ENCODE measurements at regions not wholly inside any gene's neighbourhood (a gene's known extent, or its start where the extent isn't known, plus 50 kb on each side); places are given as distances from the start of the nearest gene placed in this dataset.
A peak's percentile ranks its signal among the peaks of the same experiment; 100 is the strongest.

- no peak for DNase-seq (ENCODE audit: low read depth)
- Histone ChIP-seq H3K27me3 (ENCODE audit: control insufficient read depth, insufficient read depth, low read length) (no peaks in the 10 kb centered on the region), H3K36me3 (ENCODE audit: control insufficient read depth, insufficient read depth, low read length) (no peaks in the 10 kb centered on the region), H3K4me3 (ENCODE audit: low read depth, low read length) (no peak overlapping the region)
- no peak for TF ChIP-seq CTCF (IDR thresholded peaks at IDR 0.05; ENCODE audit: insufficient read depth, low read length, poor library complexity, severe bottlenecking)
These were observed 300.3 kb downstream of the SMOC2 start for GRCh38 chr6:168741305-168741704.

- no peak overlapping the region for H3K4me3 ChIP-seq (ENCODE audit: low read depth, low read length)
- DNase-seq (ENCODE audit: low read depth): no peak
- no peaks in the 10 kb centered on the region for H3K27me3 ChIP-seq (ENCODE audit: control insufficient read depth, insufficient read depth, low read length)
- TF ChIP-seq CTCF (IDR thresholded peaks at IDR 0.05; ENCODE audit: insufficient read depth, low read length, poor library complexity, severe bottlenecking): no peak
- H3K36me3 ChIP-seq (ENCODE audit: control insufficient read depth, insufficient read depth, low read length): no peaks in the 10 kb centered on the region
These were observed 298.4 kb downstream of the SMOC2 start for GRCh38 chr6:168739381-168739780.

DNA sequence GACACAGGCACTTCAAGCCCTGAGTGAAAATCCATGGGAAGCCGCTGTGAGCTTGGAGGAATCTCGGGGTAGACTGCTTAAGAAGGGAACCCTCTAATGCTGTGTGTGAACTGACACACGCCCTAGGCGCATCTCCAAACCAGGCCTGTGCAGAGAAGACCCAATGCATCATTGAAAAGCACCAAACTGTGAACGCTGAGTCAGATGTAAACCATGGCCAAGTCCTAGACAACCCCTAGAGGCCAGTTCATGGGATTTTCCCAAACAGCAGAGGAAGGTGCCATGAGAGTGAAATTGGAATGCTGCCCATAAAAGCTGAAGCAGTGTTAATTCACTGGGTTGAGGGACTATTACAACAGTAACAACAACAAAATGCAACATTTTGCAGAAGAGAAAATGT lies 296.5 kb downstream of the SMOC2 start:
- Histone ChIP-seq H3K4me3 (ENCODE audit: low read depth, low read length) (no peak overlapping the region), H3K36me3 (ENCODE audit: control insufficient read depth, insufficient read depth, low read length) (no peaks in the 10 kb centered on the region), H3K27me3 (ENCODE audit: control insufficient read depth, insufficient read depth, low read length) (no peaks in the 10 kb centered on the region)
- peak; percentile 5 for DNase-seq (ENCODE audit: low read depth)
- peak; percentile 1 for TF ChIP-seq CTCF (IDR thresholded peaks at IDR 0.05; ENCODE audit: insufficient read depth, low read length, poor library complexity, severe bottlenecking)

DNA sequence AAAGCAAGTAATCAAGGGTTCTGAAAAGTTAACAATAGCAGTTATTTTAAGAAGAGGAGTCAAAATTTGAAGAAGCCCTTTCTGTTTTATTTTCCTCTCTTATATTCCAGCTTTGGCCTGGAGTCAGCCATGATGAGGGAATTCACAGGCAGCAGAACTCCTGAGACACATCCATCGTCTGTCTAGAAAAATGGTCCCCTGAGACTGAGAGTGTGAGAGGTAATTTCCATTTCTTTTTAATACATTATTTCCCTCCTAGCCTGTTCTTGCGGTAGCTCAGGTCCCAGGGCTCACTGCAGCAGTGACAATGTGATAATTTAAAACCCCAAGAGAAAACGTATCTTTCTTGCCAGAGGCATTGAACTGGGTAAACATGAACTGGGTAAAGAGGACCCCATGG lies 296.0 kb downstream of the SMOC2 start:
- no peak for TF ChIP-seq CTCF (IDR thresholded peaks at IDR 0.05; ENCODE audit: insufficient read depth, low read length, poor library complexity, severe bottlenecking)
- Histone ChIP-seq H3K36me3 (ENCODE audit: control insufficient read depth, insufficient read depth, low read length) (no peaks in the 10 kb centered on the region), H3K27me3 (ENCODE audit: control insufficient read depth, insufficient read depth, low read length) (no peaks in the 10 kb centered on the region), H3K4me3 (ENCODE audit: low read depth, low read length) (no peak overlapping the region)
- DNase-seq (ENCODE audit: low read depth): no peak

DNA sequence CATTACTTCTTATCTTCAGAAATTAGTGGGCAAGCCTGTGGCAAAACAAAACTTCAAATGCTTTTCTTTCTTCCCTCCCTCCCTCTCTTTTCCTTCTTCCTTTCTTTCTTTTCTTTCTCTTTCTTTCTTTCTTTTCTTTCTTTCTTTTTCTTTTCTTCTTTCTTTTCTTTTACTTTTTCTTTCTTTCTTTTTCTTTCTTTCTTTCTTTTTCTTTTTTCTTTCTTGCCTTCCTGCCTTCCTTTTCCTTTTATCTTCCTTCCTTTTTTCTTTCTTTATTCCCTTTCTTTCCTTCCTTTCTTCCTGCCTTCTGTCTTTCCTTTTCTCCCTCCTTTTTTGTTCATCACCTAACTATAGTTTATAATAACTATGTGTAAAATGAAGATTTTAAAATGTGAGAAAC lies 295.1 kb downstream of the SMOC2 start:
- Histone ChIP-seq H3K4me3 (ENCODE audit: low read depth, low read length) (no peak overlapping the region), H3K36me3 (ENCODE audit: control insufficient read depth, insufficient read depth, low read length) (no peaks in the 10 kb centered on the region), H3K27me3 (ENCODE audit: control insufficient read depth, insufficient read depth, low read length) (no peaks in the 10 kb centered on the region)
- DNase-seq (ENCODE audit: low read depth): no peak
- TF ChIP-seq CTCF (IDR thresholded peaks at IDR 0.05; ENCODE audit: insufficient read depth, low read length, poor library complexity, severe bottlenecking): no peak

DNA sequence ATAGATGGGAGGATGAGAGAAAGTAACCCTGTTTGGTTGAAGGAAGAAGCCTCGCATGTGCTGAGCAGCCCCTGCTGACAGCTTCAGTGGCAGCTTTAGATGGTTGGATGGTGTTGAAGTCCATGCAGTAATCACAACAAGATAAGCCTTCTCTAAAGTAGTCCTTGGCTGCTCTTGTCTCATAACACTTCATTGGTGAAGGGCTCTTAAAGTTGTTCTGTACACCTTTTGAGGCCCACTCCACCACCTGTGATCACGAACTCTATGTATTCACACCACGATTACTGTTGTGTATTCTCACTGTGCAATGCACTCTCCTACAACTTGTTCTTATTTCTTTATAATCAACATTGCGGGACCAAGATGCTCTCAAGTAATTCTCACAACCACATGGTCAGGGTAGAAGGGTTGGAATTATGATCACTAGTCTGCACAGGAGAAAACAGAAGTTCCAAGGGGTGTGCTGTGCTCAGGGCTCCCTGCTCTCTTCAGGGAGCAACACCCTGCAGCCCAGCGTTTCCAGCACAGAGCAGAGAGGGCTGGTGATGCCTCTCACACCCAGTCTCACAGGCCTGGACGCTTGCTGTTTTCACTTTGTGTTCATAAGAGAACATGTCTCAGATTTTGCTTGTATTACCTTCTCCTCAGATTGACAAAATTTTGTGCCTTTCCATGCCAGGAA lies 294.4 kb downstream of the SMOC2 start:
- H3K36me3 ChIP-seq (ENCODE audit: control insufficient read depth, insufficient read depth, low read length): no peaks in the 10 kb centered on the region
- H3K27me3 ChIP-seq (ENCODE audit: control insufficient read depth, insufficient read depth, low read length): no peaks in the 10 kb centered on the region
- no peak overlapping the region for H3K4me3 ChIP-seq (ENCODE audit: low read depth, low read length)

More for the DNA sequence above, 294.4 kb downstream of the SMOC2 start:
- TF ChIP-seq CTCF (IDR thresholded peaks at IDR 0.05; ENCODE audit: insufficient read depth, low read length, poor library complexity, severe bottlenecking): no peak
- no peak for DNase-seq (ENCODE audit: low read depth)
